ENCODE measurements at regions not wholly inside any gene's neighbourhood (a gene's known extent, or its start where the extent isn't known, plus 50 kb on each side); places are given as distances from the start of the nearest gene placed in this dataset.

- TF ChIP-seq, protein P1, sequence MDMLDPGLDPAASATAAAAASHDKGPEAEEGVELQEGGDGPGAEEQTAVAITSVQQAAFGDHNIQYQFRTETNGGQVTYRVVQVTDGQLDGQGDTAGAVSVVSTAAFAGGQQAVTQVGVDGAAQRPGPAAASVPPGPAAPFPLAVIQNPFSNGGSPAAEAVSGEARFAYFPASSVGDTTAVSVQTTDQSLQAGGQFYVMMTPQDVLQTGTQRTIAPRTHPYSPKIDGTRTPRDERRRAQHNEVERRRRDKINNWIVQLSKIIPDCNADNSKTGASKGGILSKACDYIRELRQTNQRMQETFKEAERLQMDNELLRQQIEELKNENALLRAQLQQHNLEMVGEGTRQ (IDR thresholded peaks at IDR 0.05; ENCODE audit: low read depth, low read length) = no peak
- TF ChIP-seq, protein P2, sequence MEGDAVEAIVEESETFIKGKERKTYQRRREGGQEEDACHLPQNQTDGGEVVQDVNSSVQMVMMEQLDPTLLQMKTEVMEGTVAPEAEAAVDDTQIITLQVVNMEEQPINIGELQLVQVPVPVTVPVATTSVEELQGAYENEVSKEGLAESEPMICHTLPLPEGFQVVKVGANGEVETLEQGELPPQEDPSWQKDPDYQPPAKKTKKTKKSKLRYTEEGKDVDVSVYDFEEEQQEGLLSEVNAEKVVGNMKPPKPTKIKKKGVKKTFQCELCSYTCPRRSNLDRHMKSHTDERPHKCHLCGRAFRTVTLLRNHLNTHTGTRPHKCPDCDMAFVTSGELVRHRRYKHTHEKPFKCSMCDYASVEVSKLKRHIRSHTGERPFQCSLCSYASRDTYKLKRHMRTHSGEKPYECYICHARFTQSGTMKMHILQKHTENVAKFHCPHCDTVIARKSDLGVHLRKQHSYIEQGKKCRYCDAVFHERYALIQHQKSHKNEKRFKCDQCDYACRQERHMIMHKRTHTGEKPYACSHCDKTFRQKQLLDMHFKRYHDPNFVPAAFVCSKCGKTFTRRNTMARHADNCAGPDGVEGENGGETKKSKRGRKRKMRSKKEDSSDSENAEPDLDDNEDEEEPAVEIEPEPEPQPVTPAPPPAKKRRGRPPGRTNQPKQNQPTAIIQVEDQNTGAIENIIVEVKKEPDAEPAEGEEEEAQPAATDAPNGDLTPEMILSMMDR (conservative IDR thresholded peaks at IDR 0.05; ENCODE audit: low read depth, low read length) = no peak
- no peak for TF ChIP-seq SMC3 (IDR thresholded peaks at IDR 0.05; ENCODE audit: low read depth, low read length)
- TF ChIP-seq POLR2A (IDR thresholded peaks at IDR 0.05; ENCODE audit: low read depth, low read length) = no peak
- no peak for TF ChIP-seq RAD21 (IDR thresholded peaks at IDR 0.05; ENCODE audit: low read length)
- TF ChIP-seq, protein P3, sequence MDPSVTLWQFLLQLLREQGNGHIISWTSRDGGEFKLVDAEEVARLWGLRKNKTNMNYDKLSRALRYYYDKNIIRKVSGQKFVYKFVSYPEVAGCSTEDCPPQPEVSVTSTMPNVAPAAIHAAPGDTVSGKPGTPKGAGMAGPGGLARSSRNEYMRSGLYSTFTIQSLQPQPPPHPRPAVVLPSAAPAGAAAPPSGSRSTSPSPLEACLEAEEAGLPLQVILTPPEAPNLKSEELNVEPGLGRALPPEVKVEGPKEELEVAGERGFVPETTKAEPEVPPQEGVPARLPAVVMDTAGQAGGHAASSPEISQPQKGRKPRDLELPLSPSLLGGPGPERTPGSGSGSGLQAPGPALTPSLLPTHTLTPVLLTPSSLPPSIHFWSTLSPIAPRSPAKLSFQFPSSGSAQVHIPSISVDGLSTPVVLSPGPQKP (IDR thresholded peaks at IDR 0.05; ENCODE audit: borderline replicate concordance, low read depth, low read length) = no peak
Measured at GRCh38 chr18:24546307-24546706, 85.9 kb downstream of the HRH4 start.
